OCI-M2 (cell line): ENCODE measurements at regions not wholly inside any gene's neighbourhood (a gene's known extent, or its start where the extent isn't known, plus 50 kb on each side); places are given as distances from the start of the nearest gene placed in this dataset.
"Not testable (repeated sequence)": the region's sequence is repeated elsewhere in the genome, so short reads cannot be mapped to it uniquely, and the experiment has no call there.

Source experiments
- DNase-seq: peaks from one replicate; lab custom pipeline; 2025; ENCODE audit not compliant: unreplicated experiment; lab: John Stamatoyannopoulos, UW

GRCh38 chr21:31819692-31820091 is 53.1 kb upstream of the HUNK start:
- not testable (repeated sequence) for DNase-seq

- not testable (repeated sequence) for DNase-seq
Measured at GRCh38 chr21:31814356-31814755, 58.5 kb upstream of the HUNK start.

- DNase-seq, result no peak
Measured at GRCh38 chr21:31813862-31814261, 59.0 kb upstream of the HUNK start.

DNA sequence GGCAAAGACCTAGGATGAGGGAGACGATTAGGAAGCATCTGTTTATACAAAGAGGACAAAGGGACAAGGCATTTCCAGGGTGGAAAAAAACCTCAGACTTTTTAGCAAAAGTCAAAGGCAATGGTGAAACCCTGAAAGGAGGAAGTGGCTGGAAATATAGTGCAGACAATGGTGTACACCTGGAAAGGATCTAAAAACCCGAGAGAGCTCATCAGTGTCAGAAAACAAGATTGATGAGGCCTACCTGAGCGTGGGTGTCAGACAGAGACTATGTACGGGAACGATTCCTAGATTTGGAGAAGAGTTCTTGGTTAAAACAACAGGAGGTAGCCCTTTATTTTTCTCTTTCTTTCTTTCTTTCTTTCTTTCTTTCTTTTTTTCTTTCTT is 68.8 kb upstream of the HUNK start:
- DNase-seq, result no peak

DNA sequence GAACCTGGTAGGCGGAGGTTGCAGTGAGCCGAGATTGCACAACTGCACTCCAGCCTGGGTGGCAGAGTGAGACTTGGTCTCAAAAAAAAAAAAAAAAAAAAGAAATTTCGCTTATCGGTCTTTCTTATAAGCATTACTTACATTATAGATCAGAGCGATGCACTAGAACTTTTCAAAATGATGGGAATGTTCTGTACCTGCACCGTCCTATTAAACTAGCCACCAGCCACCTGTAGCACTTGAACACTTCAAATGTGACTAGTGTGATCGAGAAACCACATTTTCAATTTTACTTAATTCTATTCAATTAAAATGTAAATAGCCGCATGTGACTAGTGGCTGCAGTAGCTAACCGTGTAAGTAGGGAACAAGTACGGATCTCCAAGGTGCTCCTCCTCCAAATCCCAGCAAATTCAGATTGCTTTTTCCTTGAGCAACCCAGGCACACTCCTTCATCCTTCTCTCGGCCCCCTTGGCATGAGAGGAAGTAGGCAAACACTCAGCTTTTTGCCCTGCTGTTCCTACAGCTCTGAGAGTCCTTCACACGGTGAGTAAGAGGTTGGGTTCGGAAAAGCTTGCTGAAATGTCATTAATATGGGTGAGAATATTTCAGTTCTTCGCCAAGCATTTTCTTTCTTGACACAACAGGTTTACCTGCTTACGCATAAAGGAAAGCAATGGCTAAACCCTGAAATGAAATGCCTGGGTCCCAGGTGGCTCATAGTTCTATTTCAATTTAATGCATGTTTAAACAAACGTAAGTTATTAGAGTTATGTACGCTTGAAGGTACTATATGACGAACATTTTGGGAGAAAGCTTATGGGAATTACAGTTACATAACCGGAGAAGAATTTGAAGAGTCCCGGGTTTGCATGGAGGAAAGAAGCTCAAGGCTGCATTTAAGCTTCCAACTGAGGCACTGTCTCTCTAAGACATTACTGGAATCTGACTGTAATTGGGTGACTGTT is 69.5 kb upstream of the HUNK start:
- no peak for DNase-seq

DNA sequence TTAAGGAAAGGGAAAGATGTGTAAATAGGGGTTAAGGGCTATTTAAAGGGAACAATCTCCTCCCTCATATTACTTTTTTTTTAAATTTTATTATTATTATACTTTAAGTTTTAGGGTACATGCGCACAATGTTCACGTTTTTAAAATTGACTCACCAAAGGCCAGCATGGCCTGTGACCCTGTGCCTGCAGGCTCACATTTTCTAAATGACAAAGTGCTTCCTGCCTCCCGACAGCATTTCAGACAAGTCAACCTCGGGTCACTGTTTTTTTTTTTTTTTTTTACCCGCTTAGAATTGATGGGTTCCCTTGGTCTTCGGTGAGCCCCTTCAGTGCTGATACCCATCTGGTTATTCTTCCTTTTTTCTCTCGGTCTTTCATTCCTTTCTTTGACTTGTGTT is 70.4 kb upstream of the SCAF4 start:
- no peak for DNase-seq

DNA sequence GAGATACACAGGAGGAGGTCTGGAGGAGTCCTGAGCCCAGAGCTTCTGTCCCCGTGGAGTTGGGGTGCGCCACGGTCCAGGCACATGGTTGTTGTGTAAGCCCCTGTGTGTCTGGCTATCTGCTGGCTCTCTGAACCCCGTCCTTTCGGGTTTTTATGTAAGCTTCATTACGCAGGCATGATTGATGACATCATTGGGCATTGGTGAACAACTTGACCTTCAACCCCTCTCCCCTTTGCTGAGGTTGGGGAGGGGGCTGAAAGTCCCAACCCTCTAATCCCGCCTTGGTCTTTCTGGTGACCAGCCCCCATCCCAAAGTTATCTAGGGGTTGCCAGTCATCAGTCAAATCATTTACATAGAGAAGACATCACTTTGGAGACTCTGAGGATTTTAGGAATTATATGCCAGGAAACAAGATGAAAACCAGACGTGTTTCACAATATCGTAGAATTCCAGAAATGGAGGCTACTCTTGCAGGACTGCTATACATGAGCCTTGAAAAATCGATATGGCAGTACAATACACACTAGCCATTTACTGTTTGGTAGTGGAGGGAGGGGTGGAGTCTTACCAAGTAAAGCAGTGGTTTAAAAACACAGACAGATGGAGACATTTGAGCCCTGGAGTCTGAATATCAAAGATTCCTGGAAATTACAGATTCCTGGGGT is 69.8 kb upstream of the SCAF4 start:
- no peak for DNase-seq

DNA sequence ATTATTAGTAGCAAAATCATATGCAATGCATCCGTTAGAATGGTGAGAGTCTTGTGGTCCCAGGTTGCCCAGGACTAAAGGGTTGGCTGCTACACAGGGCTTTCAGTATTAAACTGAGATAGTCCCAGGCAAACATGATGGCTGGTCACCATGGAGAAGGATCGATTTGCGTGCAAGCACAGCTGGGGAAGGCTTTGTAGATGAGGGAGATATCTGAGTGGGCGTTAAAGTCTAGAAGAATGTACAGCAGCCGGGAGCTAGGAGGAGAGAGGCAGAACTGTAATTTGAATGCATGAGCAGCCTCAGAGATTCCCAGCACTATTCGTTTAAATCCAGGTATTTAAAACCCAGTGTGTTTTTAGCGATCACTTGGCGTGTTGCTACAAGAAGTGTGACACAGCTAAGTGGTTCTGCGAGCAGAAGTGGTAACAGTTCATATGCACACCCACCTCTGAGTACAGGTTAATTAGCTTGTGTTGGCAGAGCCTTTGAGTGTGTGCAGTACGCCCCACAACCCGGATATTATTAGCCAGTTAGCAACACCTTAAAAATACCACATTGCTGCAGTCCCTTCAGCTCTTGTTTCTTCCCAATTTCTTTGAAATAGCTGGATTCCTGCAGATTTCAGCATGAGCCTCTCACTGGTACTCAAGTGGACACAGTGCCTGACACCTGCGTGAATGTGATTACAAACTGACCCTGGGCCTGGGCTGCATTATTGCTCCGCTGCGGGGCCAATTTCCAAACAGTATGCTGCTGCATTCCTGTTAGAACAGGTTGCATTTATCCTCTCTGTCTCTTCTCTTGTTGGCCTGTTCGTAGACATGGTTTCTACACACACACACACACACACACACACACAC is 67.2 kb upstream of the SCAF4 start:
- DNase-seq, result no peak

DNA sequence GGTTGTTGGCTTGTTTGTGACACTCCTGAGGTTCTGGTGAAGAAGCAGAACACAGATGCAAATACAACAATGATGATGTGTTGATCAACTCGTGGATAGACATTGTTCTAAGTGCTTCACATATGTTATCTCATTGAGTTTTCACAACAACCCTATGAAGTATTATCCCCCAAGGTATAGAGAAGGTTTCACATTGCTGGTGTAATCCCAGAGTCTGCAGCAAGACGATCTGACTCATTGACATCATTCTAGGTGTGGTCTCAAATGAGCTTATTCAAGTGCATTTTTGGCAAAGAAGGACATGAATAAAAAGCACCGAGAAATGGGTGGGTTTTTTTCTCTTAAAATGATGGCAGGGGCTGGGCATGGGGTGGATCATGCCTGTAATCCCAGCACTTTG is 64.1 kb upstream of the SCAF4 start:
- no peak for DNase-seq

DNA sequence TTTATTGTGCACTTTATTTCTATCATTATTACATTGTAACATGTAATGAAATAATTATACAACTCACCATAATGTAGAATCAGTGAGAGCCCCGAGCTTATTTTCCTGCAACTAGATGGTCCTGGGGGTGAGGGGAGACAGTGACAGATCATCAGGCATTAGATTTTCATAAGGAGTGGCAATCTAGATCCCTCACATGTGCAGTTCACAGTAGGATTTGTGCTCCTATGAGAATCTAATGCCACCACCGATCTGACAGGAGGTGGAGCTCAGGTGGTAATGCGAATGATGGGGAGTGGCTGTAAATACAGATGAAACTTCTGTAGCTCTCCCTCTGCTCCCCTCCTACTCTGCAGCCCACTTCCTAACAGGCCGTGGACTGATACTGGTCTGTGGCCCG is 58.5 kb upstream of the SCAF4 start:
- DNase-seq, result not testable (repeated sequence)

DNA sequence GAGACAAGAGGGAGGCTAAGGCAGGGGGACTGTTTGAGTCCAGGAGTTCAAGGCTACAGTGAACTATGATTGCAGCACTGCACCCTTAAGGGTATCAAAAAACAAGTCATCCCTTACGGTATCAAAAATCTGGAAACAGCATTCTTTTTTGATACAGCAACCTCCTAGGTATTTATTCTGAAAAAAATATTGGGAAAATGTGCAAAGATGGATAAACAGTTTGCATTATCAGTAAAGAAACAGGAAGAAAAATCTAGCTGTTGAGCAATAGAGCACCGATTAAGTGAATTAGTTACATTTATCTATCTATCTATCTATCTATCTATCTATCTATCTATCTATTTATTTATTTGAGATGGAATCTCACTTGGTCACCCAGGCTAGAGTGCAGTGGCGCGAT is 56.7 kb upstream of the SCAF4 start:
- no peak for DNase-seq

- DNase-seq, result not testable (repeated sequence)
Measured at GRCh38 chr21:31787691-31788090, 55.8 kb upstream of the SCAF4 start.

GRCh38 chr21:31786164-31786920 is 54.4 kb upstream of the SCAF4 start:
- no peak for DNase-seq

- DNase-seq, result peak; percentile 4
Measured at GRCh38 chr21:31785237-31786163, 53.6 kb upstream of the SCAF4 start.

DNA sequence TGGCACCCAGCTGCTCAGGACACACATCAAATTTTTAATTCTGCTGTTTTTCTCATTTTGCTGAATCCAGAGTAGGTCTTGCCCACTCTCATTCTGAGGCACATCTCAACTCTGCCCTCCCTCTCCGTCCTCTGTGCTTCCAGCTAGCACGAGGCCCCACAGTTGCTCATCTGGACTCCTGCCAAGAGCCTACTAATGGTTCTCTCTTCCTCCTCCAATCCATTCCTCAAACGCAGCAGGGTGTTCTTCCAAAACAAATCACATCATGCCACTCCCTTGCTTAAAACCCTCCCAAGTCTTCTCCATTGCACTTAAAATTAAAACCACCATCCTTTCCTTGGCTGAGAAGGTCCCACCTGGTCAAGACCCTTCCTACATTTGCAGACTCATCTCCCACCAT is 49.8 kb upstream of the SCAF4 start:
- no peak for DNase-seq
